Activated naive CD8-positive, alpha-beta T cell treated with anti-CD3 and anti-CD28 coated beads, Interleukin-2, amount 10 ng/mL, durations not matched to agents 7 days and 5 days (primary cell): ENCODE measurements at regions not wholly inside any gene's neighbourhood (a gene's known extent, or its start where the extent isn't known, plus 50 kb on each side); places are given as distances from the start of the nearest gene placed in this dataset.

ENCODE experiments used
- ATAC-seq: fragments of 150-1000 bp; cut with Tn5 transposase; one replicate; pipeline ENCODE4 v1.10.0; 2021; ENCODE audit warnings: low read depth, moderate library complexity
- POLR2A ChIA-PET: fragments of 350-600 bp; sonication (Branson Sonifier 250); formaldehyde crosslinking; loops from one replicate; lab custom pipeline; 2021; ENCODE audit warnings: antibody characterized with exemption; lab: Charles Lee
- DNase-seq: peaks from one replicate; pipeline ENCODE4 v3.0.0; 2021
- H3K27ac Mint-ChIP-seq: one replicate; pipeline ENCODE4 v1.8.0; 2022; ENCODE audit warnings: mild to moderate bottlenecking, mixed read lengths
- H3K27me3 Mint-ChIP-seq: one replicate; pipeline ENCODE4 v1.8.0; 2022; ENCODE audit warnings: mild to moderate bottlenecking, moderate library complexity, mixed read lengths
- H3K36me3 Mint-ChIP-seq: one replicate; pipeline ENCODE4 v1.8.0; 2021; ENCODE audit warnings: mild to moderate bottlenecking, mixed read lengths
- H3K4me1 Mint-ChIP-seq: one replicate; pipeline ENCODE4 v1.8.0; 2021; ENCODE audit warnings: mixed read lengths
- H3K4me3 Mint-ChIP-seq: one replicate; pipeline ENCODE4 v1.8.0; 2022; ENCODE audit warnings: mild to moderate bottlenecking, moderate library complexity, mixed read lengths
- H3K9me3 Mint-ChIP-seq: one replicate; pipeline ENCODE4 v1.8.0; 2021; ENCODE audit warnings: mixed read lengths

- POLR2A ChIA-PET, result no interaction called here
- Mint-ChIP-seq H3K27ac (no peak overlapping the region), H3K4me1 (no peaks in the 10 kb centered on the region), H3K4me3 (no peak overlapping the region), H3K27me3 (no peaks in the 10 kb centered on the region), H3K9me3 (no peaks in the 10 kb centered on the region), H3K36me3 (no peaks in the 10 kb centered on the region)
- ATAC-seq (no peak), DNase-seq (no peak)
Observed at GRCh38 chr18:55925772-55926171, 337.8 kb upstream of the TCF4 start.

DNA sequence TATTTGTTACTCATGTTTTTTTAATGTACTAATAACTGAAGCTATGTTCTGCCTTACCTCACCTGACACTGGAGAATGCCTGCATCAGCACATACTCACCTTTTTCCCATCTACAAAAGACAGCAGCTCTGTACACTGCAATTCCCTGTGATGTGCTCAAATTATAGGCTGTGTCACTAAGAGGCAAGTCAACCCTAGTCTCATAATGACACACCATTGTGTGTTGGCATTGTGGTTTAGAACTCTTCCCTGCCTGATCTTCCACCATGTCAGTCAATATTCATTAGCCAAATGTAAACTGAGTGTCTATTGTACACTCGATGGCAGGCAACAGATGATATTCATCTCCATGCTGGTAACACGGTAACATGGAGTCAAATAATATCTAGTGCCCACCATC is 332.1 kb upstream of the TCF4 start:
- no peak for ATAC-seq
- Mint-ChIP-seq H3K27ac (no peak overlapping the region), H3K27me3 (peaks cover 2% of the 10 kb centered on the region), H3K9me3 (no peaks in the 10 kb centered on the region), H3K4me3 (no peak overlapping the region), H3K36me3 (no peaks in the 10 kb centered on the region), H3K4me1 (no peaks in the 10 kb centered on the region)
- POLR2A ChIA-PET, result no interaction called here
- DNase-seq, result no peak

- Mint-ChIP-seq H3K27me3 (peaks cover 2% of the 10 kb centered on the region), H3K4me3 (no peak overlapping the region), H3K9me3 (no peaks in the 10 kb centered on the region), H3K27ac (no peak overlapping the region), H3K36me3 (no peaks in the 10 kb centered on the region), H3K4me1 (no peaks in the 10 kb centered on the region)
- no peak for DNase-seq
- POLR2A ChIA-PET, result no interaction called here
- no peak for ATAC-seq
Observed at GRCh38 chr18:55918444-55918843, 330.5 kb upstream of the TCF4 start.

GRCh38 chr18:55912919-55913318 is 324.9 kb upstream of the TCF4 start:
- no peak overlapping the region for H3K27ac Mint-ChIP-seq
- ATAC-seq (no peak), DNase-seq (no peak)
- H3K9me3 Mint-ChIP-seq, result no peaks in the 10 kb centered on the region
- no peak overlapping the region for H3K4me3 Mint-ChIP-seq
- no peaks in the 10 kb centered on the region for H3K36me3 Mint-ChIP-seq
- no peaks in the 10 kb centered on the region for H3K4me1 Mint-ChIP-seq
- POLR2A ChIA-PET, result no interaction called here
- peaks cover 2% of the 10 kb centered on the region for H3K27me3 Mint-ChIP-seq

DNA sequence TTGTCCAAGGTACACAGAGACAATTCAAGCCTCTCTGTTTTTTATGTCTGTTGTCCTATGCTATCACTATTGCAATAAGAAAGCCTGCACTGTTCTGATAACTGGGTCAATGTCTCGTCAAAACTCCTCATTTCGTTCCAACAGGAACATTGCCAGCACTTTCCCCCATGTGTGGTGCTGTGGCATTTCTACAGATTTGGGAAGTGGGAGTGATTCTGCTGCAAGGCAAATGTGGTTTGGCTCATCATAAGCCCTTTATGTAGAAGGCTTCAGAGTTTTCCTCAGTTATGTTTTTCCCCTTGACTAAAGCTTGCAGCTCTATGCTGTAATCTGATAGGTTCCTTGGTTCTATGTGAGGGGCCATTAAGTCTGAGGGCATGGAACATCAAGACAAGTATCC is 324.1 kb upstream of the TCF4 start:
- Mint-ChIP-seq H3K4me3 (no peak overlapping the region), H3K36me3 (no peaks in the 10 kb centered on the region), H3K27me3 (peaks cover 2% of the 10 kb centered on the region), H3K27ac (no peak overlapping the region), H3K9me3 (no peaks in the 10 kb centered on the region), H3K4me1 (no peaks in the 10 kb centered on the region)
- POLR2A ChIA-PET, result no interaction called here
- DNase-seq (no peak), ATAC-seq (no peak)

DNA sequence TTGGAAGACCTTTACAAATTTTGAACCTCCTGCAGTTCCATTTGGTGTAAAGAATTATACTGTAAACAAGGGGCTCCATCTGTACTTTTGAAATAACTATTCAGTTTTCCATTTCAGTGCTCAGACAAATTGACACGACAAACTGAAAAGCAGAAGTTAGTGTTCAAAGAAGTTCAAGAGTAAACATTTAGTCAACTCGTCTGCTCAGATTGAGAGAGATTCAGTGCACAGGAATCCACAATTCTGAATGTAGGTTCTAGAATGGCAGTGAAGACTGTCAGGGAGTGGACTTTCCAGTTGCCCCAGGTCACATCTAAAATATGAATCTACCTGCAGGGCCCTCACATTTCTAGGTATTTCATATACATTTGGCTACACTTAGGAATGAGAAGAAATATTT is 322.3 kb upstream of the TCF4 start:
- Mint-ChIP-seq H3K36me3 (no peaks in the 10 kb centered on the region), H3K4me3 (no peak overlapping the region), H3K27ac (no peak overlapping the region), H3K27me3 (no peaks in the 10 kb centered on the region), H3K4me1 (no peaks in the 10 kb centered on the region), H3K9me3 (peaks cover 1% of the 10 kb centered on the region)
- DNase-seq (no peak), ATAC-seq (no peak)
- POLR2A ChIA-PET, result no interaction called here

GRCh38 chr18:55908901-55909366 is 320.9 kb upstream of the TCF4 start:
- no peak for ATAC-seq
- no peak for DNase-seq
- Mint-ChIP-seq H3K4me3 (no peak overlapping the region), H3K27ac (no peak overlapping the region), H3K27me3 (no peaks in the 10 kb centered on the region), H3K4me1 (no peaks in the 10 kb centered on the region), H3K9me3 (peaks cover 1% of the 10 kb centered on the region), H3K36me3 (no peaks in the 10 kb centered on the region)
- POLR2A ChIA-PET, result no interaction called here

- H3K27me3 Mint-ChIP-seq, result no peaks in the 10 kb centered on the region
- DNase-seq (no peak), ATAC-seq (no peak)
- no peak overlapping the region for H3K4me3 Mint-ChIP-seq
- no peaks in the 10 kb centered on the region for H3K4me1 Mint-ChIP-seq
- POLR2A ChIA-PET, result no interaction called here
- H3K36me3 Mint-ChIP-seq, result no peaks in the 10 kb centered on the region
- peaks cover 1% of the 10 kb centered on the region for H3K9me3 Mint-ChIP-seq
- H3K27ac Mint-ChIP-seq, result no peak overlapping the region
Observed at GRCh38 chr18:55907453-55908175, 319.6 kb upstream of the TCF4 start.

- H3K27ac Mint-ChIP-seq, result no peak overlapping the region
- no peaks in the 10 kb centered on the region for H3K4me1 Mint-ChIP-seq
- no peak overlapping the region for H3K4me3 Mint-ChIP-seq
Observed at GRCh38 chr18:55906536-55906935, 318.5 kb upstream of the TCF4 start.

DNA sequence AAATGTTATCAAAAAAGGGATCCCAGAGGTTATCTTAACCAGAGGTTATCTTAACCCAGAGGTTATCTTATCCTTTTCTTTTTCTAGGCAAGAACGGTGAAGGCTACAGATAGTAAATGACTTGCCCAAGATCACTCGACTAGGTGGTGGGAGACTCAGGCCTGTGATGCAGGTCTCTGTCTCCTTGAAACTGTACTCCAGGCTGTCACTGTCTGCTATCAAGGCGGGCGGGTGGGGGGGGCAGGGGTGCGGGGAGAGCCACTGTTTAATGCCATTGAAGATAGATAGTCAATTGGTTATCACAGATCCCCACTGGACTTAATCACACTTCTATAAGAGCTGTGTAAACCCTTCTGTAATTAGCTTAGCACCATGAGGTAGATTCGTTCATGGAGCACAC is 315.9 kb upstream of the TCF4 start:
- ATAC-seq (no peak), DNase-seq (no peak)
- Mint-ChIP-seq H3K9me3 (peaks cover 1% of the 10 kb centered on the region), H3K27ac (no peak overlapping the region), H3K36me3 (no peaks in the 10 kb centered on the region), H3K4me1 (no peaks in the 10 kb centered on the region), H3K27me3 (no peaks in the 10 kb centered on the region), H3K4me3 (no peak overlapping the region)
- POLR2A ChIA-PET, result no interaction called here

More at GRCh38 chr18:55906536-55906935, 318.5 kb upstream of the TCF4 start:
- no peaks in the 10 kb centered on the region for H3K27me3 Mint-ChIP-seq
- DNase-seq (no peak), ATAC-seq (no peak)
- H3K36me3 Mint-ChIP-seq, result no peaks in the 10 kb centered on the region
- peaks cover 1% of the 10 kb centered on the region for H3K9me3 Mint-ChIP-seq
- POLR2A ChIA-PET, result no interaction called here

GRCh38 chr18:55900380-55900779 is 312.4 kb upstream of the TCF4 start:
- H3K9me3 Mint-ChIP-seq, result no peaks in the 10 kb centered on the region
- H3K27me3 Mint-ChIP-seq, result no peaks in the 10 kb centered on the region
- no peak overlapping the region for H3K4me3 Mint-ChIP-seq
- ATAC-seq (no peak), DNase-seq (no peak)
- POLR2A ChIA-PET, result no interaction called here
- no peaks in the 10 kb centered on the region for H3K36me3 Mint-ChIP-seq
- H3K4me1 Mint-ChIP-seq, result no peaks in the 10 kb centered on the region
- no peak overlapping the region for H3K27ac Mint-ChIP-seq

GRCh38 chr18:55897091-55897689 is 309.2 kb upstream of the TCF4 start:
- no peak for ATAC-seq

DNA sequence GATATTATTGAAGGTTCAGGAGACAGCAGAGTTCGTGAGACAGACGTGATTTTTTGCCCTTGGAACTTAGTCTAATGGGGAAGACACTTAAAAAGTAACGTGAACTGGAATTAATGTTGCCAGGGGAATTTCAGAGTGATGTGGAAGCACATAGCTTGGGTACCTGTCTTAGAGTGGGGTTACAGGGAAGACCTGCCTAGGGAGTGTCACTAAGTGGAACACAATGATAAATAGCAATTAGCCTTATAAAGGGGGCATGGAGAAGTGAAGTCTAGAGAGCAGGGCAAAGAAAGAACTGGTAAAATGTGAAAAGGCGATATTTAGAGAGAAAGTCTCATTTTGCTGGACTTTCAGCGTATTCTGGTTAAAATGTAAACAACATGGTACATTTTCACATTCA is 306.0 kb upstream of the TCF4 start:
- no peaks in the 10 kb centered on the region for H3K27me3 Mint-ChIP-seq
- ATAC-seq, result no peak
- no peak for DNase-seq
- POLR2A ChIA-PET, result no interaction called here
- no peak overlapping the region for H3K27ac Mint-ChIP-seq
- no peaks in the 10 kb centered on the region for H3K36me3 Mint-ChIP-seq
- H3K9me3 Mint-ChIP-seq, result no peaks in the 10 kb centered on the region
- no peak overlapping the region for H3K4me3 Mint-ChIP-seq
- H3K4me1 Mint-ChIP-seq, result no peaks in the 10 kb centered on the region

More at GRCh38 chr18:55897091-55897689, 309.2 kb upstream of the TCF4 start:
- H3K36me3 Mint-ChIP-seq, result no peaks in the 10 kb centered on the region
- no peaks in the 10 kb centered on the region for H3K4me1 Mint-ChIP-seq
- no peak overlapping the region for H3K4me3 Mint-ChIP-seq
- H3K27me3 Mint-ChIP-seq, result no peaks in the 10 kb centered on the region
- POLR2A ChIA-PET, result no interaction called here
- no peaks in the 10 kb centered on the region for H3K9me3 Mint-ChIP-seq
- no peak overlapping the region for H3K27ac Mint-ChIP-seq
- no peak for DNase-seq
